Cardiac septum (tissue), 1 donor: ENCODE measurements at regions not wholly inside any gene's neighbourhood (a gene's known extent, or its start where the extent isn't known, plus 50 kb on each side); places are given as distances from the start of the nearest gene placed in this dataset.

Experiments used
- DNase-seq: peaks from one replicate; pipeline ENCODE4 v3.0.0-alpha.2; 2020; ENCODE audit warnings: low spot score
- intact Hi-C: fragments of 100-400 bp; cut with DNase I; formaldehyde crosslinking; loops from one replicate; pipeline ENCODE4 v1.14.0; 2022
- donor health status: DM: no; HTN: no; CAD: no.

DNA sequence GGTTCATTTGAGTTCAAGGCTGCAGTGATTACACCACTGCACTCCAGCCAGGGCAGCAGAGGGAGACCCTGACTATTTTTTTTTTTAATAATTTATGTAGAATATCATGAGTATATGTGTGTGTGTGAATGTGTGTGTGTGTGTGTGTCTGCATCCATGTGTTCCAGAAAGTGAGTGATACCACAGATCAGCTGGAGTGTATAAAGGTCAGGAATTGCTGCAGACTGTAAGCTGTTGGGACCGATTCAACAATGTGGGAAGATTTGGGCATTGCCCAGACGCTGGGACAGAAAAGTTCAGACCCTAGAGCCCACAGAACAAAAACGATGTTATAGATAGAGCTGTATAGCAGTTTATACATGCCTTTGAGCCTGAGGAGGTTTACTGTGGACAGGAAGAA is 435.6 kb downstream of the CCSER2 start:
- intact Hi-C loops, result no loop called here
- no peak for DNase-seq

DNA sequence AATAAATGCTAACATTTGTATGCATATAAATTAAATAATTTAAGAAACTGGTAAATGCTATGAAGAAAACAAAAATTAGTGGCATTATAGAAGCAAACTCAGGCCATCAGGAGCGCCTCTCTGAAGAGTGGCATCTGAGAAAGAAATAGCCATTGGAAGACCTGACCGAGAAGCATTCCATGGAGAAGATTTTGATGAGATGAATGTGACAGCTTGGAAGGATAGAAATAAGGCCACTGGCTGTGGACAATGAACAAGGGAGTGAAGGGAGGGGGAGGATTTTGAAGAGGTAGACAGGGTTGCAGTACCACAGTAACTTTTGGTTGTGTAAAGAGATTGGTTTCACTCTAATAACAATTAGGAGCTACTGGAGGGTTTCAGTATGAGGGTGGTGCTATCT is 436.7 kb downstream of the CCSER2 start:
- no peak for DNase-seq
- intact Hi-C loops, result no loop called here

DNA sequence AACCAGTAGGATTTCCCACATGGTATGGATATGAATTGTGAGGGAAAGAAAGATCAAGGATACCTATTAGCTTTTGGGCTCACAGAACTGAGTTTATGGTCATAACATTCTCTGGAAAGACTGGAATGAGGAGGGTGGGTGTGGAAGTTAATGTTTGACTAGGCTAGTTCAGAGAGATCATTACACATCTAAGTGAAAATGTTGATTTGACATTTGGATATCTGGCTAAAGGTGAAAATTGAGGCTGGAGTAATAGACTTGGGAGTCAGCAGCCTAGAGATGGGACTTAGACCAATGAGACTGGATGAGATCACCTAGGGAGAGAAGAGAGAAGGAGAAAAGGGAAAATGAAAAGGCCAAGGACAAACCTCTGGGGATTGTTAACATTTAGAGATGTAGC is 437.3 kb downstream of the CCSER2 start:
- intact Hi-C loops, result no loop called here
- no peak for DNase-seq

DNA sequence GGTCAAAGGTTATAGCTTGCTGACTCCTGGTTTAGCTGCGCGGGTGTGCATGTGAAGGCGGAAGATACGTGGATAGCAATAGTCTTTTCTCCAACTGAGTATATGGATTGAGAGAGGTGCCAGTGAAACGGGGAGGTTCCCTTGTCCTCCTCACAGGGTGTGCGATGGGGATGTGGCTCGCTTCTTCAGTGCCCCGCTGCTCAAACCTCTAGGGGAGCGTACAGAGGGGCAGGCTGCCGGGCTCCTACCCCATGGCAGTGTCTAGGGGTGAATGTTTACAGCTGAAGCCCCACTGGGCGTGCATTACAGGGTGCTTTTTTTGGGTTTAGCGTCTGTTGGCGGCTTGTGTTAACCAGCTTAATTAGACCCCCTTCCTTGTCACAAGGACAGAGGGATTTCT is 438.5 kb downstream of the CCSER2 start:
- no peak for DNase-seq
- intact Hi-C loops, result no loop called here

DNA sequence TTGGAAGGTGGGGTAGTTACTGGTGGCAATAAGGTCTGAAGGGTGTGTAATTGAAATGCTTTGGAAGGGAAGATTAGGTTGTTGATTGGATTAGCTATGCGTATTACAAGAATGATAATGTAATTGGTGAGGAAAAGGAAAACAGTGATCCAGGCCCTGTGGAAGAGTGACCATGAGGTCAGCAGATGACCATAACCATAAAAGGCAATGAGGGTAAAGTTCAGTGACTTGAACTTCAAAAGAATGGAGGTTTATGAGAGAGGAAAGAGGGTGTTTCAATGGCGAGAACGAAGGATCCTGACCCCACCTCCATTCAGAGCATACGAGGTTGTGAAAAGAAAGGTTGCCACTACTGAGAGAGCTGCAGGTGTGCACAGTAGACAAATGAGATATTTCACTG is 439.7 kb downstream of the CCSER2 start:
- no peak for DNase-seq

DNA sequence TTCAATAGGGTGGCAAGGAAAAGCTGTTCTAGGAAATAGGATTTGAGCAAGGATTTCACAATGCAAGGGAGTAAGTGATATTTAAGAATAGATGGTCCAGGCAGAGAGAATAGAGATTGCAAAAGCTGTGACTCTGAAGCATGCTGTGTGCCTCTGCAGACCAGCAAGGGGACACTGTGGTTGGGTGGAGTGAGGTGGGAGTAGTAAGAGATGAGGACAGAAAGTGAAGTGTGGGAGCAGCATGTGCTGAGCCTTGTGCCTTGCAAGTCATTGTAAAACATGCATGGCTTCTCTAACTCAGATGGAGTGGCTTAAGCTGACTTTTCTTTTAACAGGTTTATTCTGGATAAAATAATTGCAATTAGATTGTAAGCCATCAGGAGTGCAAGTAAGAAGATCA is 442.4 kb downstream of the CCSER2 start:
- intact Hi-C loops, result no loop called here

More for the DNA sequence above, 439.7 kb downstream of the CCSER2 start:
- intact Hi-C loops, result no loop called here

DNA sequence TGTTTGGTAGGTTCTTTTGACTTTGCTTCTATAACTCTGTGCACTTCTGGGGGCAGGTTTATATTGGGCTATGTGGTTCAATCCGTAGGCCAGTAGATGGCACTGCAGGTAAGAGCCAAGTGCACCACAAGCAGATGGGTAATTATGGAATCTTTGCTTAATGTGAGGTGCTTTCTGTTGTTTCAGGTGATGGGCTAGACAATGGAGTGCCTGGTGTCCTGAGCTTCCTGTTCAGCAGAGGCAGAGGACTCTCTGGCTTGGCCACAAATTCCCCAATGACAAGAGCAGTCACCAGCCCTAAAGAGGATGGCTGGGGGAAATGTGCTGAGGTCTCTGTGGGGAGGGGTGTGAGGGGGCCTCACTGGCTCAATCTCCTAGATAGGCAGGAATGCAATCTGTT is 455.0 kb downstream of the CCSER2 start:
- intact Hi-C loops, result loop anchor here (2.0 kb wide), 1 partner anchor 61 kb away; no protein-coding TSS in a partner anchor
- DNase-seq, result no peak

More for the DNA sequence above, 442.4 kb downstream of the CCSER2 start:
- DNase-seq, result no peak

DNA sequence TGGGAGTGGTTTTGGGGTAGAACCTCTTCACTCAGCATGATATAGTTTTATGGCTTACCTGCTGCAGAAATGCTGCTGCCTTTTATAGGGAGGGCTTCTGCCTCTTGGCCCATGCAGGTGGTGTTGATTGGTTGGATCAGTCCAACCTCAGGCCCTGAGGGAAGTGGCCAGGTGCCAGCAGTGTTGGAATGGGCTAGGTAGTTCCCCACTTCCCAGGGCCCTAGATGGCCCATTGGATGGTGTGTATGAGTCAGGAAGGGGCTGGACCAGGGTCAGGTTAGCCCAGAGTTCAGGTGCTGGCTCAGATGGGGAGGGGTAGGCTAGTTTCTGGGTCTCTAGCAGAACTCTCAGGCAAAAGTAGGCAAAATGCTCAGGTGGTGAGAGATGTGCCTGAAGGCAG is 455.5 kb downstream of the CCSER2 start:
- DNase-seq, result no peak
- intact Hi-C loops, result loop anchor here (2.0 kb wide), 1 partner anchor 61 kb away; no protein-coding TSS in a partner anchor

DNA sequence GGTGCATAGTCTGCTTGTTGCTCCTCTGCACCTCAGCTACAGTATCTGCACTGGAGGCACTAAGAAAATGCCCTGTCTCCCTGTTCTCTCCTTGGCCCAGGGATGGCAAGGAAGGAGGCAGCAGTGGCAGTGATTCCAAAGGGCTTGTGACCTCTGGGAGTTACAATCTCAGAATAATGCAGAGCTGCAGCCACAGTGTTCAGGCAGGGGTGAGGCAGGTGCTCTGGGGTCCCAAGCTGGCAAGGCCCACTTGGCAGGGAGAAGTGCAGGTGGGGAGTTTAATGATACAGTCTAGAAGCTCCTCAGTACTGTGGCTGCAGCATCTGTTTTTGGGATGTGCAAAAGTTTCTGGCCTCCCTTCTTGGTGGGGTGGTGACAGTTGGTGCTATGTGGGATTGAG is 456.4 kb downstream of the CCSER2 start:
- no peak for DNase-seq
- intact Hi-C loops, result no loop called here

DNA sequence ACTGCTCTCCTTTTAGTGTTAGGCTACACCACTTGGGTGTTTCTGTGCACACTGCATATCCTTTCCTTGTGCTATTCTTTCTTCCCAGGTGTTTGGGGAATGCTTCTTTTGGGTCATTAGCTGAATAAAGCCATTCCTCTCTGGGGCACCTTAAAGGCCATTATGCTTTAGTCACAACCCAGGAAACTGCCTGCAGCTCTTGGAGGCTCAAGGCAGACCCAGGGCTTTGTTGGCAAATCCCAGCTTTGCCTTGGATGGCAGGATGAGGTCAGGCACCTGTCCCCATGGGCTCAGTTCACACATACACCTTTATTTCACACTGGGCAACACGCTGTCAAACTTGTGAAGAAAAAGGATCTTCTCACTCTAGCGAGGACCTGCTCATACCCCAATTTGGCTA is 460.6 kb downstream of the CCSER2 start:
- no peak for DNase-seq
- intact Hi-C loops, result no loop called here

DNA sequence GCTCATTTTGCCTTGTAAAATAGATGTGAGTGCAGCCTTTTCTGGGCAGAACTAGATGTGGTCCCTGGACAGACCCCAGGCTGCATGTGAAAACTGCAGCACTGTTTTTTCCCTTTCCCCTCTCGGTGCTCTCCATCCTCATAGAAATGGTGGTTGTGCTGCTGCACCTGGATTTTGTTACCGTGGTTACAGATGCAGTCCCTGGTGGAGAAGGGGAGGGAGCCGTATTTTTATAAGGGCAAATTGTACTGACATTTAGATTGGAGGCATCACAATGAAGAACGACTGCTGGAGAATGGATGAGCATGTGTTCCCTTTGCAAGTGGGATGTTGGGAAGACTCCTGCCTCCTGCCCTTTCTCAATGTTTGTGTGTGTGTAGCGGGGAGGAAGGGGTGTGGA is 469.9 kb downstream of the CCSER2 start:
- intact Hi-C loops, result no loop called here
- DNase-seq, result no peak

DNA sequence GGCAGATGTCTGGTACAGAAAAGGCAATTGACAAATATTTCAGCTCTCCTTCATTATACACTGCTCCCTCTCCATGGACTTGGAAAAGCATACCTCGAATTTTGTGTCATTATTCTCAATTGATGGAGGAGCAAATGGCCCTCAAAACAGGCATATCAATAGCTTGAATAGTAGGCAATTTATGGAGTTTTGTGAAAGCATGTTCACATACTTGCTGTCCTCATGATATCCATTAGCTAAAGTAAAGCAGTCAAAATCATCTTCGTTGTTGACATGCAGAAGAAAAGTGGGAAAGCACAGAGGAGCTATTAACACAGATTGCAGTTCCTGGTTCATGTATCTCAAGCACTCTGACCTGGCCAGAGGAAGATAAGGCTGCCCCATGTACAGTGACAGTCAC is 472.8 kb downstream of the CCSER2 start:
- intact Hi-C loops, result no loop called here
- DNase-seq, result no peak

DNA sequence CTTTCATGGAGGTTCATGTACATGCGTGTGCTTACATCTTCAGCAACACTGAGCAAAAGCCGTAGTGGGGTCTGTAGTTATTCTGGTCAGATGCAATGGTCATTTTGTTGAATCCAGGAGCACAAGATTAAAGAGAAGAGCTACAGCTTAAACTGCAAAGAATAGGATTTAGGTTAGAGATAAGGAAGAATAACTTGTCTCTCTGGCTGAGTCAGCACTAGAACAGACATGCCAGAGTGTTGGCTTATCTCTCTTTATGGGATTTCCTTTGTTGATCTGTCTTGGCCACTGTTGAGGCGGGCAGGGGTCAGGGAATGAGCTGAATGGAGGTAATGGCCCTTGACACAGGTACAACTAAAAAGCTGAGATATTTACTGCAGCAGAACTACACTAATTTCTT is 473.5 kb downstream of the CCSER2 start:
- intact Hi-C loops, result no loop called here
- no peak for DNase-seq

DNA sequence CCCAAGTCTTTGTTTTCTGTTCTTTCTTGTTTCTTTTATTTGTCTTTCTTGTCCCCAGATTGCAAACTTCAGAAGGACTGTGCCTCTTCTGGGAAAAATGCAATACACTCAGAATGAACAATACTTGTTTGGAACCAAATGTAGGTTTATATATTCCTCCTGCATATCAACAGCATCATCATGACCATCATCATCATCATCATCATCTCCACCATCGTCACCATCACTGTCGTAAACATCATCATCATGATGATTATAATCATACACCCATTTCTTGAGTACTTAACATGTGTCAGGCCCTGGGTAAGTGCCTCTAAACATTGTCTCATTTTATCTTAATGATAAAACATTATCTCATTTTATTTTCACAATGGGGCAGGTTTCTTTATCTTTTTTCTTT is 476.8 kb downstream of the CCSER2 start:
- no peak for DNase-seq
- intact Hi-C loops, result no loop called here

DNA sequence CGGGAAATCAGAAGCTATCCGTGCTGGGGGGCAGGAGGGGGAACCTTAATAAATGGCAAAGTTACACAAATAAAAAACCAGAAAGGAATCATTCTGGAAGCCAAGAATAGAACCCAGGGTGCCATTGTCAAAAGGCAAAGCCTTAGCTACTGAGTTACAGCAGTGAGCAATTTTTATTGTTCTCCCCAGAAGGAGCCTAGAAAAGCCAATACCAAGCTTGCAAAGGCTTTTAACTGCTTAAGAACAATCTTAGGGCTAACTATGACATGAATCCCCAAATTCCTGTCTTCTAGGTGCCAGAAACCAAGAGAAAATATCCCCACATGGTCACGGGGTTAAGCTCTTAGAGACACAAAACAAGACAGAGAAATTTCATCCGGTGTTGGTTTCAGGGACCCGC is 482.7 kb downstream of the CCSER2 start:
- intact Hi-C loops, result no loop called here
- no peak for DNase-seq

DNA sequence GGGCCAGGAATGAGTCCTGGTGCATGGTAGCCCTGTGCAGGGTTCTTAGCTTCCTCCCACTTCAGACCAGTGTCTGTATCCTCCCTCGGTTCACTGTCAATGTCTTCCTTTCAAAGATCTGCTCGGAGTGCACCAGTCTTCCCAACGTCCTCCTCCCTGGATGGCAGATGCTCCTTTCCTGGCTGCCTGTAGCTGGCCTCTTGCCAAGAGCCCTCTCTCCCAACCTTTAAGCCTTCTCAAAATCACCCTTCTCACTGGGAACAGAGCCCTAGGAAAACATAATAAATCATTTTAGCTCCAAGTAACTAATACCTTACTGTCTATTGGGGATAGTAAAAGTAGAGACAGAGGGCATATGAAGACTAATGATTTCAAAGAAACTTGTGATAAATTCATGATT is 490.6 kb downstream of the CCSER2 start:
- DNase-seq, result no peak

DNA sequence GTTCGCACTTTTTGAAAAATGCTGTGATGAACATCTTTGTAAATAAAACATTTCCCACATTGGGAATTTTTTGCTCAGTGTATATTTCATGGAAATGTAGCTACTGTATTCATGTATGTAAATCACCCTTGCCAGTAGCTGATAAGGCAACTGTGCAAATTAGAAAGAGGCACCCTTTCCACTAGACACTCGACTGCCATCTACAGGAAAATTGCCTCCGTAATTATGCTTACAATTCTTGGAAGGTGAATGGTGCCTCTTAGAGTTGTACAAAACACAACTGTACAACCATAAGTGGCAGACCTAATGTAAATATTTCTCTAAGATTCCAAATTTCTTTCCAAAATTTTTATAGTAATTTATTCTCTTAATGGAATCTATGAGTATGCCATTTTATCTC is 491.7 kb downstream of the CCSER2 start:
- no peak for DNase-seq
- intact Hi-C loops, result no loop called here

More for the DNA sequence above, 490.6 kb downstream of the CCSER2 start:
- intact Hi-C loops, result no loop called here

DNA sequence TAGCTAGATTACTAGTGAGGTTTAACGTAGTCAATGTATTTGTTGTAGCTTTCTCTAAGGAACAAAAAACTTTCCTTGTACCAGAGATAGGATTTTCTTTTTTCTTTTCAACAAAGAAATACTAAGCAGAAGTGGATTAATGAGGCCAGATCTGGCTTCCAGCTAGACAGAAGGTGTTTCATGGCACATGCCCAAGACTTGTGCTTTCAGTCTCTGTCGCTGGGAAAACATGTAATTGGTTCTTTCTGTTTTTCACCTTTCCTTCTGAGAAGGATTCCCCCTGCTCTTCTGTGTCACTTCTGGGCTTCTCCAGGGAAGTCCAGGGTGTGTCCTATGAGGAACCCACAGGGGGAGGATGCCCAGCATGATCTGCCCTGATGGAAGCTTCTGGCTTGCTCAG is 492.2 kb downstream of the CCSER2 start:
- intact Hi-C loops, result no loop called here
- DNase-seq, result no peak

DNA sequence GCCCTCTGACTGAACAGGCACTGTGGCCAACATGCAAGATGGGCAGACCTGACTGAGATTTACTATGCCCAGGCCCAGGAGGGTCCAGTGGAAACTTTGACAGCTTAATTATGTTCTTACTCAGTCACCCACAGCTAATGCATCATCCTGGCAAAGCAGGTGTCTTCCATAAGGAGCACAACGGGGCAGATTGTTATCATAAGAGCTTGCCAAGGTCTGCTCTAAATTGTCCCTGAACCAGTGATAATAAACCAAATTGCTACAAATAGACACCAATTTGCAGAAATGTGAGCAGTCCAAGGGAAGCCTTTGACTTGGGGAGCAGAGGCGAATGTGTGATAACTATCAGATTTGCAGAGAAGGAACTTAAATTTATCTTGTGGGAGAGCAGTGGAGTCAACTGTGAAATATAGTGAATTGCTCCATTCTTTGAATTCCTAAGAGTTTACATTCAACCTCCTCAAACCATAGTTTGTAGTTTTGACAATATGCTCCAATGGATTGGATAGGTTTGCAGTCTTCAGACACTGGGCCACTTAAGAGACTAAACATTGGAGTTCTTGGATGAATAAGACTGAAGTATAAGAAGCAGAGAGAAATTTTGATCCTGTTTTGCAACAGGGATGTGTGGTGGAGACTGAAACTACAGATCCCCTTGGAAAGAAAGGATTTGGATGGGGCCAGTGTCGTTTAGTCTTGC is 494.7 kb downstream of the CCSER2 start:
- intact Hi-C loops, result no loop called here

DNA sequence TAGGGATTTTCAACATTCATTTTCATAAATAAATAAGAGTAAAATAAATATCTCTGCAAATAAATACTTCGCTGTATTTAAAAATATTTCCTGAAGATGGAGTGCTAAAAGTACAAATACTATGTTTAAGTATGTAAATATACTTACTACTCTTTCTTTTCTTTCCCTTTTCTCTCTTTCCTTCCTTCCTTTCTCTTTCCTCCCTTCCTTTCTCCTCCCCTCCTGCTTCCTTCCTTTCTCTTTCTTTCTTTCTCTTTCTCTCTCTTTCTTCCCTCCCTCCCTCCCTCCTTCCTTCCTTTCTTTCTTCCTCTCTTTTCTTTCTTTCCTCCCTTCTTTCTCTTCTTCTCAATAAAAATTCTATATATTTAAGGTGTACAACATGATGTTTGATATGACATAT is 496.1 kb downstream of the CCSER2 start:
- intact Hi-C loops, result no loop called here

More for the DNA sequence above, 494.7 kb downstream of the CCSER2 start:
- DNase-seq, result no peak

DNA sequence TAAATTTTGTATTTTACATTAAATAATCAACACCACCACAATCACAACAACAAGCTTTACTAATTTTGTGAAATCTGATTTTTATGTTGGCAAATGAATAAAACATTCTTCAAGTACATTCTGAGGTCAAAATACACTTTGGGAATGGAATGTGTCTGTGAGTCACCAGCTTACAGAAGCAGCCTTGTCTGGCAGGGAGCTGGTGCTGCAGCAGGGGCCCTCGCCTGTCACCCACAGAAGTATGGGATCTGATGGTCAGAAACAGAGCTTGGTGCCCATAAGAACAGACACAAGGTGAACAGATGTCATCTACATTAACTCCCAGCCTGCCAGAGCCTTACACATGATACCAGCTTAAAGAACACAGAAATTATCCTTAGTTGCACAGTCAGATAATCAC is 496.9 kb downstream of the CCSER2 start:
- intact Hi-C loops, result no loop called here
- DNase-seq, result no peak

More for the DNA sequence above, 496.1 kb downstream of the CCSER2 start:
- DNase-seq, result no peak

DNA sequence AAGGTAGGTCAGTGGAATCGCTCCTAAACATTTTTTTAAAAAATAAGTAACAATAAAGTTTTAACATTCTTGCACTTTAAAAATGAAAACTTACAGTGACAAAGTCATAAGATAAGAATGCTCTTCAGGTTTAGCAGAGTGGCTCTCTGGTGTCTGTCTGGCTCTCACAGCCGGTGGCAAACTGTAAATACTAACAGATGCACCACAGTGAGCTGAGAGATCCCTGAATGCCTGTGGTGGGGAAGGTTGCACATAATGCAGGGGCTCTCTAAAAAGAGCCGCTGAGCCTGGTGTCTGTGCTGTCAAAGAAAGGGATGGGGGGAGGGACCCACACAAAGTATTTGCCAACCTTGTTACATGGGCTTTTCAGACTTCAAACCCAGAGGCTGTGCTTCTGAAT is 498.3 kb downstream of the CCSER2 start:
- intact Hi-C loops, result no loop called here
- no peak for DNase-seq
